ENCODE measurements at regions not wholly inside any gene's neighbourhood (a gene's known extent, or its start where the extent isn't known, plus 50 kb on each side); places are given as distances from the start of the nearest gene placed in this dataset.

- Histone ChIP-seq H3K36me3 (replicated peaks) (no peaks in the 10 kb centered on the region), H3K27ac (no peak overlapping the region), H3K27me3 (replicated peaks) (no peaks in the 10 kb centered on the region), H3K4me3 (ENCODE audit: low read depth, low read length) (no peak overlapping the region)
- TF ChIP-seq CTCF (IDR thresholded peaks at IDR 0.05; ENCODE audit: low read depth, low read length, missing control alignments) = no peak
- DNase-seq = no peak
- in situ Hi-C loops (cut with HindIII; ENCODE audit: low pct_ligation_motif_present, low sequenced_read_pairs) = no loop called here
These were observed 72.6 kb upstream of the INSIG1 start for GRCh38 chr7:155225095-155225494.

GRCh38 chr7:155225516-155225915, 72.2 kb upstream of the INSIG1 start:
- no peak for DNase-seq
- Histone ChIP-seq H3K27me3 (replicated peaks) (no peaks in the 10 kb centered on the region), H3K36me3 (replicated peaks) (no peaks in the 10 kb centered on the region), H3K27ac (no peak overlapping the region), H3K4me3 (ENCODE audit: low read depth, low read length) (no peak overlapping the region)
- TF ChIP-seq CTCF (IDR thresholded peaks at IDR 0.05; ENCODE audit: low read depth, low read length, missing control alignments) = no peak
- in situ Hi-C loops (cut with HindIII; ENCODE audit: low pct_ligation_motif_present, low sequenced_read_pairs) = no loop called here

GRCh38 chr7:155226261-155227003, 71.2 kb upstream of the INSIG1 start:
- Histone ChIP-seq H3K27me3 (replicated peaks) (no peaks in the 10 kb centered on the region), H3K27ac (no peak overlapping the region), H3K36me3 (replicated peaks) (no peaks in the 10 kb centered on the region), H3K4me3 (ENCODE audit: low read depth, low read length) (no peak overlapping the region)
- TF ChIP-seq CTCF (IDR thresholded peaks at IDR 0.05; ENCODE audit: low read depth, low read length, missing control alignments) = no peak
- in situ Hi-C loops (cut with HindIII; ENCODE audit: low pct_ligation_motif_present, low sequenced_read_pairs) = no loop called here
- DNase-seq = no peak

GRCh38 chr7:155227004-155227787, 70.5 kb upstream of the INSIG1 start:
- no peak overlapping the region for H3K27ac ChIP-seq
- no peak overlapping the region for H3K4me3 ChIP-seq (ENCODE audit: low read depth, low read length)
- in situ Hi-C loops (cut with HindIII; ENCODE audit: low pct_ligation_motif_present, low sequenced_read_pairs) = no loop called here
- no peaks in the 10 kb centered on the region for H3K27me3 ChIP-seq (replicated peaks)
- no peak for DNase-seq
- TF ChIP-seq CTCF (IDR thresholded peaks at IDR 0.05; ENCODE audit: low read depth, low read length, missing control alignments) = no peak
- H3K36me3 ChIP-seq (replicated peaks) = no peaks in the 10 kb centered on the region

GRCh38 chr7:155227788-155228458, 69.8 kb upstream of the INSIG1 start:
- Histone ChIP-seq H3K27ac (no peak overlapping the region), H3K36me3 (replicated peaks) (no peaks in the 10 kb centered on the region), H3K27me3 (replicated peaks) (no peaks in the 10 kb centered on the region), H3K4me3 (ENCODE audit: low read depth, low read length) (no peak overlapping the region)
- in situ Hi-C loops (cut with HindIII; ENCODE audit: low pct_ligation_motif_present, low sequenced_read_pairs) = no loop called here
- TF ChIP-seq CTCF (IDR thresholded peaks at IDR 0.05; ENCODE audit: low read depth, low read length, missing control alignments) = no peak
- no peak for DNase-seq

Measured in brain microvascular endothelial cell (primary cell).